Activated CD8-positive, alpha-beta memory T cell treated with anti-CD3 and anti-CD28 coated beads, Interleukin-2, amount 10 ng/mL, durations not matched to agents 7 days and 5 days (primary cell): ENCODE measurements at regions not wholly inside any gene's neighbourhood (a gene's known extent, or its start where the extent isn't known, plus 50 kb on each side); places are given as distances from the start of the nearest gene placed in this dataset.
A peak's percentile ranks its signal among the peaks of the same experiment; 100 is the strongest.

Experiments
- ATAC-seq: fragments of 150-1000 bp; cut with Tn5 transposase; one replicate; pipeline ENCODE4 v1.10.0; 2021; ENCODE audit warnings: moderate library complexity
- CTCF ChIA-PET: fragments of 350-600 bp; sonication (Branson Sonifier 250); formaldehyde crosslinking; loops from one replicate; lab custom pipeline; 2021; ENCODE audit warnings: antibody characterized with exemption; lab: Charles Lee
- DNase-seq: peaks from one replicate; pipeline ENCODE4 v3.0.0-alpha.2; 2020
- H3K27ac Mint-ChIP-seq: one replicate; pipeline ENCODE4 v1.8.0; 2021; ENCODE audit warnings: mild to moderate bottlenecking, mixed read lengths
- H3K27me3 Mint-ChIP-seq: one replicate; pipeline ENCODE4 v1.8.0; 2021; ENCODE audit warnings: mixed read lengths
- H3K36me3 Mint-ChIP-seq: one replicate; pipeline ENCODE4 v1.8.0; 2021; ENCODE audit warnings: mild to moderate bottlenecking, mixed read lengths
- H3K4me1 Mint-ChIP-seq: one replicate; pipeline ENCODE4 v1.8.0; 2021; ENCODE audit warnings: mixed read lengths
- H3K4me3 Mint-ChIP-seq: one replicate; pipeline ENCODE4 v1.8.0; 2021; ENCODE audit warnings: mild to moderate bottlenecking, moderate library complexity, mixed read lengths
- H3K9me3 Mint-ChIP-seq: one replicate; pipeline ENCODE4 v1.8.0; 2022; ENCODE audit warnings: low read depth, mixed read lengths

GRCh38 chr13:73934215-73934641 lies 200.0 kb downstream of the KLF12 start:
- DNase-seq (no peak), ATAC-seq (no peak)
- Mint-ChIP-seq H3K27me3 (no peaks in the 10 kb centered on the region), H3K4me1 (peaks cover 24% of the 10 kb centered on the region), H3K36me3 (peaks cover 5% of the 10 kb centered on the region), H3K9me3 (no peaks in the 10 kb centered on the region), H3K4me3 (no peak overlapping the region), H3K27ac (no peak overlapping the region)
- CTCF ChIA-PET = no interaction called here

GRCh38 chr13:73933795-73934194 lies 200.4 kb downstream of the KLF12 start:
- no peak overlapping the region for H3K4me3 Mint-ChIP-seq
- no peak for ATAC-seq
- no peaks in the 10 kb centered on the region for H3K9me3 Mint-ChIP-seq
- H3K36me3 Mint-ChIP-seq = peaks cover 5% of the 10 kb centered on the region
- H3K4me1 Mint-ChIP-seq = peaks cover 22% of the 10 kb centered on the region
- H3K27me3 Mint-ChIP-seq = no peaks in the 10 kb centered on the region
- CTCF ChIA-PET = no interaction called here
- no peak overlapping the region for H3K27ac Mint-ChIP-seq
- DNase-seq = no peak

- H3K4me3 Mint-ChIP-seq = no peak overlapping the region
- H3K9me3 Mint-ChIP-seq = no peaks in the 10 kb centered on the region
- no peak overlapping the region for H3K27ac Mint-ChIP-seq
Measured at GRCh38 chr13:73932091-73932490, 202.1 kb downstream of the KLF12 start.

GRCh38 chr13:73929287-73929932 lies 204.8 kb downstream of the KLF12 start:
- no peak for DNase-seq
- H3K27me3 Mint-ChIP-seq = no peaks in the 10 kb centered on the region
- H3K27ac Mint-ChIP-seq = no peak overlapping the region
- no peaks in the 10 kb centered on the region for H3K9me3 Mint-ChIP-seq
- no peak overlapping the region for H3K4me3 Mint-ChIP-seq
- peaks cover 4% of the 10 kb centered on the region for H3K36me3 Mint-ChIP-seq
- H3K4me1 Mint-ChIP-seq = peaks cover 33% of the 10 kb centered on the region
- no peak for ATAC-seq
- CTCF ChIA-PET = interaction anchor here (0.8 kb wide), 1 partner anchor 17 kb away, joined by 3 read pairs; no protein-coding TSS in a partner anchor

More at GRCh38 chr13:73932091-73932490, 202.1 kb downstream of the KLF12 start:
- DNase-seq (no peak), ATAC-seq (peak; percentile 49)
- Mint-ChIP-seq H3K27me3 (no peaks in the 10 kb centered on the region), H3K36me3 (peaks cover 8% of the 10 kb centered on the region), H3K4me1 (peaks cover 22% of the 10 kb centered on the region)
- CTCF ChIA-PET = no interaction called here

GRCh38 chr13:73924607-73925006 lies 209.6 kb downstream of the KLF12 start:
- Mint-ChIP-seq H3K4me1 (peaks cover 31% of the 10 kb centered on the region), H3K9me3 (no peaks in the 10 kb centered on the region), H3K27ac (peak overlapping the region; percentile 80), H3K4me3 (no peak overlapping the region), H3K27me3 (no peaks in the 10 kb centered on the region), H3K36me3 (peaks cover 5% of the 10 kb centered on the region)
- DNase-seq = no peak
- CTCF ChIA-PET = no interaction called here
- peak; percentile 77 for ATAC-seq

GRCh38 chr13:73922493-73923393 lies 211.5 kb downstream of the KLF12 start:
- H3K27ac Mint-ChIP-seq = no peak overlapping the region
- DNase-seq = no peak
- CTCF ChIA-PET = no interaction called here

GRCh38 chr13:73918691-73919090 lies 215.5 kb downstream of the KLF12 start:
- Mint-ChIP-seq H3K36me3 (peaks cover 1% of the 10 kb centered on the region), H3K9me3 (no peaks in the 10 kb centered on the region), H3K27me3 (no peaks in the 10 kb centered on the region), H3K4me1 (peaks cover 18% of the 10 kb centered on the region), H3K4me3 (no peak overlapping the region), H3K27ac (no peak overlapping the region)
- no peak for ATAC-seq
- no peak for DNase-seq
- CTCF ChIA-PET = no interaction called here

More at GRCh38 chr13:73922493-73923393, 211.5 kb downstream of the KLF12 start:
- Mint-ChIP-seq H3K27me3 (no peaks in the 10 kb centered on the region), H3K4me1 (peaks cover 39% of the 10 kb centered on the region), H3K9me3 (no peaks in the 10 kb centered on the region), H3K36me3 (peaks cover 5% of the 10 kb centered on the region), H3K4me3 (no peak overlapping the region)
- peak; percentile 33 for ATAC-seq

- CTCF ChIA-PET = no interaction called here
- Mint-ChIP-seq H3K36me3 (no peaks in the 10 kb centered on the region), H3K27ac (no peak overlapping the region), H3K27me3 (no peaks in the 10 kb centered on the region), H3K4me1 (peaks cover 15% of the 10 kb centered on the region), H3K9me3 (no peaks in the 10 kb centered on the region), H3K4me3 (no peak overlapping the region)
- no peak for ATAC-seq
- DNase-seq = no peak
Measured at GRCh38 chr13:73913751-73914518, 220.3 kb downstream of the KLF12 start.

- no peak overlapping the region for H3K4me3 Mint-ChIP-seq
- DNase-seq = no peak
- H3K9me3 Mint-ChIP-seq = no peaks in the 10 kb centered on the region
- H3K4me1 Mint-ChIP-seq = peaks cover 10% of the 10 kb centered on the region
- CTCF ChIA-PET = no interaction called here
- H3K27me3 Mint-ChIP-seq = no peaks in the 10 kb centered on the region
- H3K36me3 Mint-ChIP-seq = peaks cover 2% of the 10 kb centered on the region
- no peak for ATAC-seq
- H3K27ac Mint-ChIP-seq = no peak overlapping the region
Measured at GRCh38 chr13:73913079-73913740, 221.0 kb downstream of the KLF12 start.

- Mint-ChIP-seq H3K27me3 (no peaks in the 10 kb centered on the region), H3K9me3 (no peaks in the 10 kb centered on the region), H3K4me3 (no peak overlapping the region), H3K4me1 (peaks cover 9% of the 10 kb centered on the region), H3K36me3 (peaks cover 2% of the 10 kb centered on the region), H3K27ac (no peak overlapping the region)
- DNase-seq (no peak), ATAC-seq (no peak)
- CTCF ChIA-PET = no interaction called here
Measured at GRCh38 chr13:73911361-73911760, 222.8 kb downstream of the KLF12 start.

GRCh38 chr13:73910733-73911132 lies 223.5 kb downstream of the KLF12 start:
- CTCF ChIA-PET = no interaction called here
- H3K9me3 Mint-ChIP-seq = no peaks in the 10 kb centered on the region
- H3K27me3 Mint-ChIP-seq = no peaks in the 10 kb centered on the region
- peaks cover 2% of the 10 kb centered on the region for H3K36me3 Mint-ChIP-seq
- ATAC-seq = no peak
- H3K4me3 Mint-ChIP-seq = no peak overlapping the region
- peaks cover 9% of the 10 kb centered on the region for H3K4me1 Mint-ChIP-seq
- no peak for DNase-seq
- no peak overlapping the region for H3K27ac Mint-ChIP-seq

- DNase-seq = no peak
- H3K27me3 Mint-ChIP-seq = no peaks in the 10 kb centered on the region
- no peak overlapping the region for H3K27ac Mint-ChIP-seq
- peaks cover 2% of the 10 kb centered on the region for H3K36me3 Mint-ChIP-seq
- ATAC-seq = no peak
- H3K4me1 Mint-ChIP-seq = peaks cover 7% of the 10 kb centered on the region
- no peaks in the 10 kb centered on the region for H3K9me3 Mint-ChIP-seq
- H3K4me3 Mint-ChIP-seq = no peak overlapping the region
- CTCF ChIA-PET = no interaction called here
Measured at GRCh38 chr13:73908809-73909208, 225.4 kb downstream of the KLF12 start.

GRCh38 chr13:73904625-73905024 lies 229.6 kb downstream of the KLF12 start:
- DNase-seq = no peak
- CTCF ChIA-PET = interaction anchor here (0.7 kb wide), 1 partner anchor 21 kb away, joined by 3 read pairs; no protein-coding TSS in a partner anchor
- H3K4me1 Mint-ChIP-seq = no peaks in the 10 kb centered on the region
- no peak overlapping the region for H3K4me3 Mint-ChIP-seq
- ATAC-seq = no peak
- no peak overlapping the region for H3K27ac Mint-ChIP-seq
- peaks cover 3% of the 10 kb centered on the region for H3K36me3 Mint-ChIP-seq
- no peaks in the 10 kb centered on the region for H3K9me3 Mint-ChIP-seq
- H3K27me3 Mint-ChIP-seq = no peaks in the 10 kb centered on the region
